HG03460 (cell line): ENCODE measurements at regions not wholly inside any gene's neighbourhood (a gene's known extent, or its start where the extent isn't known, plus 50 kb on each side); places are given as distances from the start of the nearest gene placed in this dataset.
A peak's percentile ranks its signal among the peaks of the same experiment; 100 is the strongest.

ENCODE experiments used
- ATAC-seq: cut with Tn5 transposase; IDR thresholded peaks from one replicate; pipeline ENCODE4 v1.9.1; 2021; ENCODE audit not compliant: unreplicated experiment

DNA sequence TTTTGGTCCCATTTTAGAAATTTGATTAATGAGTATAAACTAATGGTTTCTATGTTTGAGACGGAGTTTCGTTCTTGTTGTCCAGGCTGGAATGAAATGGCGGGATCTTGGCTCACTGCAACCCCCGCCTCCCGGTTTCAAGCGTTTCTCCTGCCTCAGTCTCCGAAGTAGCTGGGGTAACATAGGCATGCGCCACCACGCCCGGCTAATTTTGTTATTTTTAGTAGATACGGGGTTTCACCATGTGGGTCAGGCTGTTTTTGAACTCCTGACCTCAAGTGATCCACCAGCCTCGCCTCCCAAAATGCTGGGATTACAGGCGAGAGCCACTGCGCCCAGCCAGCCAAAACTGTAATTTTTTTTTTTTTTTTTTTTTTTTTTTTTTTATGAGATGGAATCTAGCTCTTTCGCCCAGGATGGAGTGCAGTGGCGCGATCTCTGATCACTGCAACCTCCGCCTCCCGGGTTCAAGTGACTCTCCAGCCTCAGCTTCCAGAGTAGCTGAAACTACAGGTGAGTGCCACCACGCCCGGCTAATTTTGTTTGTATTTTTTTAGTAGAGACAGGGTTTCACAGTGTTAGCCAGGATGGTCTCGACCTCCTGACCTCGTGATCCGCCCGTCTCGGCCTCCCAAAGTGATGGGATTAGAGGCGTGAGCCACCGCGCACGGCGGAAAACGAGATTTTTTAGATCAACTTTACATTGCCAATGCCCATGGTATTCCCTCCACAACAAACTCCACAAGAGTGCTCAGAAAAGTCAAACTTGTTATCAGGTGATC is 127.8 kb downstream of the HFE start:
- ATAC-seq, result no peak

- no peak for ATAC-seq
These were observed 128.5 kb downstream of the HFE start for GRCh38 chr6:26215585-26216358.

DNA sequence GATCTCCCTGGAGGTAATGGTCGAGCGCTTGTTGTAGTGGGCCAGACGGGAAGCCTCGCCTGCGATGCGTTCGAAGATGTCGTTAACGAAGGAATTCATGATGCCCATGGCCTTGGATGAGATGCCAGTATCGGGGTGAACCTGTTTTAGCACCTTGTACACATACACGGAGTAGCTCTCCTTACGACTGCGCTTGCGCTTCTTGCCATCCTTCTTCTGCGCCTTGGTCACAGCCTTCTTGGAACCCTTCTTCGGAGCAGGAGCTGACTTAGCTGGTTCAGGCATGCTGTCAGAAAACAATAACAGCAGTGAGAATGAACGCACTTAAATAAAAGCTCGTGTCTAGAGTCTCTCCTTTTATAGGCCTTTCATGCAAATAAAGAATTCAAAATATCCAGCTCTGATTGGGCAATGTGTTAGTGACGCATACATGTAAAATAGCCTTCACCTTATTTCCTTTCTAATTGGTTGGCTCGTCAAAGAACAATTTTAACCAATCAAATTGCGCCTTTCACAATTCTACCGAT is 129.2 kb downstream of the HFE start:
- peak; percentile 74 for ATAC-seq

- peak; percentile 42 for ATAC-seq
These were observed 129.9 kb downstream of the HFE start for GRCh38 chr6:26216886-26217713.

DNA sequence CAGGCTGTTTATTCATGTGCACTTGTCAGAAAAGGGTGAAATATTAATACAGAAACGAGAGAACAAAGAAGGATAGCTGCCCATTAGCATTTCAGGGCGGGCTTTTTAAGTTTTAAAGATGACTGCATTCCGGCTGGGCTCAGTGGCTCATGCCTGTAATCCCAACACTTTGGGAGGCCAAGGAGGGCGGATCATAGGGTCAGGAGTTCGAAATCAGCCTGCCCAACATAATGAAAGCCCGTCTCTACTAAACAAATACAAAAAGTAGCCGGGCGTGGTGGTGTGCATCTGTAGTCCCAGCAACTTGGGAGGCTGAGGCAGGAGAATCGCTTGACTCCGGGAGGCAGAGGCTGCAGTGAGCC is 130.5 kb downstream of the HFE start:
- no peak for ATAC-seq

- ATAC-seq, result no peak
These were observed 131.6 kb downstream of the HFE start for GRCh38 chr6:26218824-26219223.

DNA sequence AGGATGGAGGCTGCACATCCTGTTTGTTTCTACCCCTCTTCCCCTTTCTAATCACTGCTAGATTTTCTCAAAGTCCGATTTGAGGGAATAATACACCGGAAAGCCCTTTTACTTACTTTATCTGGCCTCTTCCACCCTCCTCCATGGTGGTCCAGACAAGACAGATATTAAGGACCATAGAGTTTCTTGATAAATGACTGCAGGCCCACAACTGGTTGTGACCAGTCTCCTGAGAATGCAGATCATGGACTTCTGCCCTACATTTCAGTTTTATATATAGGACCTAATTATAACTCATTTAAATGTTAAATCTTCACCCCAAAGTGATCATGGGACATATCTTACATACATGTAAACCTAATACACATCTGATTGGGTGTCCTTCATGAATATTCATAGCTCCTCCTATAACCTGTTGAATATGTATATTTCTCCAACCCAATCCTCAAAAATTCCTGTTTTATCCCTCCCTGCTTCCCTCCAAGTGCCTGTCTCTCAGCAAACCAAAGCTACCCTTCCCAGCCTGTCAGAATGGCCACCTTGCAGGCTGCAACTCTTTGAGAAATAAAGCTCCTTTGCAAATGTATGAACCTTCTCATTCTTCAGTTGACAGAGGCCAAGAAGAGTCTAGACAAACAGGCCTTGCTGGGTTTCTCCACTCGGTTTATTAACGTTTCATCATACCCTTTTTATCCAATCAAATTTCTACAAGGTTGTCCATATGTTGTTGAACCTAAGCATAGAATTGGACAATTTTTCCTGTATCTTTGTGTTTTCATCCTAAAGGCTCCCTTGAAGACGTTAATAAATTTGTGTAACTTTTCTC is 133.1 kb downstream of the HFE start:
- no peak for ATAC-seq

- no peak for ATAC-seq
These were observed 134.0 kb downstream of the HFE start for GRCh38 chr6:26221186-26221585.

DNA sequence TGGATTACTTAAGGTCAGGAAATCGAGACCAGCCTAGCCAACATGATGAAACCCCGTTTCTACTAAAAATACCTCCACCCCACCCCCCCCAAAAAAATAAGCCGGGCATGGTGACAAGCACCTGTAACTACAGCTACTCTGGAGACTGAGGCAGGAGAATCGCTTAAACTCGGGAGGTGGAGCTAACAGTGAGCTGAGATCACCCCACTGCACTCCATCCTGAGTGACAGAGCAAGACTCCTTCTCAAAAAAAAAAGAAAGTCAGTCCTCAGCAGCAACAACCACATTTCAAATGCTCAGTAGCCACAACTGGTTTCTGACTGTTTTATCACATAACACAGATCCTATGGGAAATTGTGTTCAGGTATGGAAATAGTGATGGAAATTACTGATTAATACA is 135.3 kb downstream of the HFE start:
- no peak for ATAC-seq

GRCh38 chr6:26223228-26223627 is 136.0 kb downstream of the HFE start:
- peak; percentile 15 for ATAC-seq

- ATAC-seq, result peak; percentile 69
These were observed 136.7 kb downstream of the HFE start for GRCh38 chr6:26223650-26224546.

DNA sequence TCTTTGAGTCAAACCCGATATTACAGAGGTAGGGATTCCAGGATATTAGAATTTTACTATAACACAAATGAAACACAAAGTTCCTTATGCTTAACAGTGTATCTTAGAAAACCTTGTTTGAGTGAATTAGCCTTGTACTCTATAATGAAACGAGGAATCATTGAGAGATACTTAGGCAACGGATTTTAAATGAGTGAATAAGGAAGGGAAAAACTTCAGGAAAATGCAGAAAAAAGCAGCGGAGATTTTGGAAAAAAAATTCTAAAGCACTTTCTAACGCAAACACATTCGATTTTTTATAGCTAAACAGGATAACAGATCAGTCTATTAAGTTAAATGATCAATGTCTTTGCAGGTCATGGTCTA is 137.3 kb downstream of the HFE start:
- no peak for ATAC-seq

- ATAC-seq, result no peak
These were observed 138.0 kb downstream of the HFE start for GRCh38 chr6:26224940-26225847.

- no peak for ATAC-seq
These were observed 138.8 kb downstream of the HFE start for GRCh38 chr6:26225848-26226578.

DNA sequence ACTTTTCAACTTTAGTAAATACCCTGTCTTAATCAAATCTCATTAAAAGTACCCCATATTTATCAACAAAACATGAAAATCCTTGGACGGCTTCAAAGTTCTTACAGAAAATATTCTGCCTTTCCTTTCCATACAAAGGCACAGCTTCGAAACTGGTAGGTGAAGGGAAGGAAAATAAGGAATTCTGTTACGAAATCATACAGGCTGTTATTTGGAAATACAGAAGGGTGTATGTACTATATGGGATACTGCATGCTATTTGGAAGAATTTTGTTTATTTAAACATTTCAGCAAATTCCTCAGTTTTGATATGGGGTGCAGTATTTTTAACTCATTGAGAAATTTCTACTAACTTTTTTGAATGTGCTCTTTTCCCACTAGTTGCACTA is 138.4 kb upstream of the BTN3A2 start:
- no peak for ATAC-seq

- no peak for ATAC-seq
These were observed 134.6 kb upstream of the BTN3A2 start for GRCh38 chr6:26230351-26230750.

GRCh38 chr6:26231006-26231587 is 133.9 kb upstream of the BTN3A2 start:
- ATAC-seq, result no peak
